ENCODE measurements at regions not wholly inside any gene's neighbourhood (a gene's known extent, or its start where the extent isn't known, plus 50 kb on each side); places are given as distances from the start of the nearest gene placed in this dataset.
"Not testable (repeated sequence)": the region's sequence is repeated elsewhere in the genome, so short reads cannot be mapped to it uniquely, and the experiment has no call there.

DNA sequence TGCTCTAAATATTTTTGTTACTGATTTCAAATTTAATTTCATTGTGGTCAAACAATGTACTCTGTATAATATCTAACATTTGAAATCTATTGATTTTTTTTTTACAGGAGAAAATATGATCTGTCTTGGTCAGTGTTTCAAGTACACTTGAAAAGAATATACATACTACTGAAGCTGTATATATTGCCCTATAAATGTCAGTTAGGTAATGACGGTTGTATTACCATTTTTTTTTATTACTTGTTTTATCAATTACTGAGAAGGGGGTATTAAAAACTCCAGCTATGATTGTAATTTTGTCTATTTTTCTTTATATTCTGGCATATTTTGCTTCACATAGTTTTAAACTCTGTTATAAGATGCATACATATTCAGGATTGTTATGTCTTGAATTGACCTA is 59.7 kb upstream of the CACHD1 start:
- H3K4me1 ChIP-seq (ENCODE audit: control insufficient read depth in 2 of 2, insufficient read depth in 2 of 2, low read length in 1 of 2): peaks cover 0 to 2% of the 10 kb centered on the region in 2 donors
- 91 to 96% methylated on average over 1 of the region's 1 CpG for WGBS, 2 donors
- no peaks in the 10 kb centered on the region for H3K9me3 ChIP-seq (ENCODE audit: control insufficient read depth in 2 of 2, insufficient read depth in 1 of 2, low read depth in 1 of 2, low read length in 1 of 2)
- no peaks in the 10 kb centered on the region for H3K36me3 ChIP-seq (ENCODE audit: control insufficient read depth in 2 of 2, insufficient read depth in 2 of 2, low read length in 1 of 2)
- H3K4me3 ChIP-seq (ENCODE audit: low read depth in 1 of 2, low read length in 2 of 2): no peak overlapping the region
- no peak overlapping the region for H3K27ac ChIP-seq (ENCODE audit: low read depth in 2 of 2, low read length in 1 of 2)
- no peaks in the 10 kb centered on the region for H3K27me3 ChIP-seq (ENCODE audit: control insufficient read depth in 1 of 2, insufficient read depth in 2 of 2, low read length in 2 of 2)

DNA sequence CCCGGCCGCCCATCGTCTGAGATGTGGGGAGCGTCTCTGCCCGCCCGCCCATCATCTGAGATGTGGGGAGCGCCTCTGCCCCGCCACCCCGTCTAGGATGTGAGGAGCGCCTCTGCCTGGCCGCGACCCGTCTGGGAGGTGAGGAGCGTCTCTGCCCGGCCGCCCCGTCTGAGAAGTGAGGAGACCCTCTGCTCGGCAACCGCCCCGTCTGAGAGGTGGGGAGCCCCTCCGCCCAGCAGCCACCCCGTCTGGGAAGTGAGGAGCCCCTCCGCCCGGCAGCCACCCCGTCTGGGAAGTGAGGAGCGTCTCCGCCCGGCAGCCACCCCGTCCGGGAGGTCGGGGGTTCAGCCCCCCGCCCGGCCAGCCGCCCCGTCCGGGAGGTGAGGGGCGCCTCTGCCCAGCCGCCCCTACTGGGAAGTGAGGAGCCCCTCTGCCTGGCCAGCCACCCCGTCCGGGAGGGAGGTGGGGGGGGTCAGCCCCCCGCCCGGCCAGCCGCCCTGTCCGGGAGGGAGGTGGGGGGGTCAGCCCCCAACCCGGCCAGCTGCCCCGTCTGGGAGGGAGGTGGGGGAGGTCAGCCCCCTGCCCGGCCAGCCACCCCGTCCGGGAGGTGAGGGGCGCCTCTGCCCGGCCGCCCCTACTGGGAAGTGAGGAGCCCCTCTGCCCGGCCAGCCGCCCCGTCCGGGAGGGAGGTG is 54.9 kb upstream of the CACHD1 start:
- not testable (repeated sequence) for H3K27ac ChIP-seq (ENCODE audit: low read depth in 2 of 2, low read length in 1 of 2); H3K4me3 ChIP-seq (ENCODE audit: low read depth in 1 of 2, low read length in 2 of 2); H3K4me1 ChIP-seq (ENCODE audit: control insufficient read depth in 2 of 2, insufficient read depth in 2 of 2, low read length in 1 of 2); H3K9me3 ChIP-seq (ENCODE audit: control insufficient read depth in 2 of 2, insufficient read depth in 1 of 2, low read depth in 1 of 2, low read length in 1 of 2); H3K36me3 ChIP-seq (ENCODE audit: control insufficient read depth in 2 of 2, insufficient read depth in 2 of 2, low read length in 1 of 2); H3K27me3 ChIP-seq (ENCODE audit: control insufficient read depth in 1 of 2, insufficient read depth in 2 of 2, low read length in 2 of 2)
- whole genome bisulfite sequencing, 2 donors: 97 to 98% methylated on average over 22 to 51 of the region's 56 CpGs

DNA sequence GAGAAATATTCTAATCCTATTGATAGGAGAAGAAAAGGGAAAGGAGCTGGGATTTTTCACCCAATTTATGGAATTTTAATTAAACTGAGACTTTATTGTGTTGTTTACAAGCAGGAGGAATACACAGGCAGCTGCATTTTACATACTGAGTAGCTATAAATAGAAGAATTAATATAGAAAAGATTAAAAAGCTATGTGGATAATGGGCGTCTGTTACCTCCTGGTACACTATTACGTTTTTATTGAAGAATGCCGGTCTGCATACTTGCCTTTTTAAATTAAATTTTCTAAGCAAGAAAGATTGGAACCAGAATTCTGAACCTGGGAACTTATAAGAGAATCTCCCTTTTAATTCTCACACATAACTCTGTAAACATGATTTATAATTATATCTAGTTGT is 52.1 kb upstream of the CACHD1 start:
- no peak overlapping the region for H3K27ac ChIP-seq (ENCODE audit: low read depth in 2 of 2, low read length in 1 of 2)
- H3K36me3 ChIP-seq (ENCODE audit: control insufficient read depth in 2 of 2, insufficient read depth in 2 of 2, low read length in 1 of 2): no peaks in the 10 kb centered on the region
- WGBS, 2 donors: 91 to 95% methylated on average over 3 of the region's 3 CpGs

More for the DNA sequence above, 52.1 kb upstream of the CACHD1 start:
- Histone ChIP-seq H3K4me3 (ENCODE audit: low read depth in 1 of 2, low read length in 2 of 2) (no peak overlapping the region), H3K9me3 (ENCODE audit: control insufficient read depth in 2 of 2, insufficient read depth in 1 of 2, low read depth in 1 of 2, low read length in 1 of 2) (no peaks in the 10 kb centered on the region), H3K27me3 (ENCODE audit: control insufficient read depth in 1 of 2, insufficient read depth in 2 of 2, low read length in 2 of 2) (no peaks in the 10 kb centered on the region), H3K4me1 (ENCODE audit: control insufficient read depth in 2 of 2, insufficient read depth in 2 of 2, low read length in 1 of 2) (no peaks in the 10 kb centered on the region)

All from esophagus (tissue), 2 donors.